OCI-LY3 (cell line): ENCODE measurements at regions not wholly inside any gene's neighbourhood (a gene's known extent, or its start where the extent isn't known, plus 50 kb on each side); places are given as distances from the start of the nearest gene placed in this dataset.

Experiments
- H2AFZ ChIP-seq: fragments of 200-600, 300-600 bp; shearing (Covaris generic); 2 replicates; pipeline ENCODE4 v1.6.0; 2014; ENCODE audit warnings: antibody characterized with exemption, low read depth, low read length
- H3K27ac ChIP-seq: fragments of 200-600, 300-600 bp; sonication (generic); 2 replicates; pipeline ENCODE4 v1.5.1; 2014; ENCODE audit warnings: mild to moderate bottlenecking, low read length, moderate library complexity, mixed read lengths
- H3K27me3 ChIP-seq: fragments of 200-600, 300-600 bp; sonication (generic); 2 replicates; pipeline ENCODE4 v1.6.1; 2014; ENCODE audit warnings: low read depth, low read length, mixed read lengths
- H3K36me3 ChIP-seq: fragments of 200-600, 300-600 bp; sonication (generic); replicated peaks from 2 replicates; pipeline ENCODE3; 2014; ENCODE audit warnings: low read depth, low read length, mixed read lengths
- H3K4me1 ChIP-seq: fragments of 300-600, 200-600 bp; sonication (generic); 2 replicates; pipeline ENCODE4 v1.6.1; 2014; ENCODE audit warnings: low read length, mixed read lengths
- H3K4me2 ChIP-seq: fragments of 200-600, 300-600 bp; sonication (generic); 2 replicates; pipeline ENCODE4 v1.6.1; 2014; ENCODE audit warnings: low read length, mixed read lengths
- H3K4me3 ChIP-seq: fragments of 300-600, 200-600 bp; sonication (generic); 2 replicates; pipeline ENCODE4 v1.5.1; 2014; ENCODE audit warnings: antibody characterized with exemption, mild to moderate bottlenecking, low read length, moderate library complexity
- H3K79me2 ChIP-seq: fragments of 300-600, 200-600 bp; shearing (Covaris generic); 2 replicates; pipeline ENCODE4 v1.6.1; 2014; ENCODE audit warnings: mild to moderate bottlenecking, low read length, mixed read lengths
- H3K9ac ChIP-seq: fragments of 300-600, 200-600 bp; shearing (Covaris generic); 2 replicates; pipeline ENCODE4 v1.6.0; 2014; ENCODE audit warnings: mild to moderate bottlenecking, low read length, moderate library complexity
- H3K9me3 ChIP-seq: fragments of 200-600, 300-600 bp; shearing (Covaris generic); 2 replicates; pipeline ENCODE4 v1.6.1; 2014; ENCODE audit warnings: low read length, mixed read lengths; ENCODE audit not compliant: insufficient read depth
- H4K20me1 ChIP-seq: fragments of 200-600, 300-600 bp; sonication (generic); 2 replicates; pipeline ENCODE4 v1.6.1; 2016; ENCODE audit warnings: low read length, mixed read lengths; ENCODE audit not compliant: insufficient read depth
- EZH2phosphoT487 ChIP-seq: fragments of 200-600 bp; shearing (Covaris generic); IDR thresholded peaks from 2 replicates; pipeline ENCODE4 v1.6.1; 2018; ENCODE audit warnings: antibody characterized with exemption, mixed run types, low read depth
- TF ChIP-seq, protein P1 (sequence below): fragments of 200-600, 300-600 bp; sonication (generic); IDR thresholded peaks from 2 replicates; pipeline ENCODE4 v1.5.1; 2014; ENCODE audit warnings: antibody characterized with exemption, low read length, low read depth

DNA sequence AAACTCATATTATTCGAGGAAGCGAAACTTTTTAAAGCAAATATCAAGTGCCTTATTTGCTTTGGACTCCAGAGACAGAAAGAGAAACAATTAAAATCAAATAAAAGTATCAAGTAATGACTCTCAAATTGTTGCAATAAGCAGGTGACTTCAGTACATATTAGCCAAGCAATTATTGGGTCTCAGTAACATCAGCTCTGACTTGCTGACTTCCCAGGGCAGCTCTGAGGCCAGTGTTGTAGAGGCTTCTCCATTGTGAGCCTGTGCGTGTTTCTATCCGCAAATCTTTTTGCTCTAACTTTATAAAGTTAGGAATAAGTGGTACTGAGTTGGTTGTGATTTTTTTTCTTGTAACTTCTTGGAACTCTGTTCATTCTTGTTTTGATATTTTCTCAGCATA lies 186.8 kb upstream of the PRLR start:
- Histone ChIP-seq H4K20me1 (no peaks in the 10 kb centered on the region), H3K4me3 (no peak overlapping the region), H3K27me3 (no peaks in the 10 kb centered on the region), H3K4me1 (peaks cover 7% of the 10 kb centered on the region), H2AFZ (no peak overlapping the region), H3K9ac (no peak overlapping the region), H3K36me3 (no peaks in the 10 kb centered on the region), H3K27ac (no peak overlapping the region), H3K9me3 (no peaks in the 10 kb centered on the region), H3K4me2 (no peak overlapping the region), H3K79me2 (no peaks in the 10 kb centered on the region)
- TF ChIP-seq EZH2phosphoT487 = no peak
- TF ChIP-seq, protein P1, sequence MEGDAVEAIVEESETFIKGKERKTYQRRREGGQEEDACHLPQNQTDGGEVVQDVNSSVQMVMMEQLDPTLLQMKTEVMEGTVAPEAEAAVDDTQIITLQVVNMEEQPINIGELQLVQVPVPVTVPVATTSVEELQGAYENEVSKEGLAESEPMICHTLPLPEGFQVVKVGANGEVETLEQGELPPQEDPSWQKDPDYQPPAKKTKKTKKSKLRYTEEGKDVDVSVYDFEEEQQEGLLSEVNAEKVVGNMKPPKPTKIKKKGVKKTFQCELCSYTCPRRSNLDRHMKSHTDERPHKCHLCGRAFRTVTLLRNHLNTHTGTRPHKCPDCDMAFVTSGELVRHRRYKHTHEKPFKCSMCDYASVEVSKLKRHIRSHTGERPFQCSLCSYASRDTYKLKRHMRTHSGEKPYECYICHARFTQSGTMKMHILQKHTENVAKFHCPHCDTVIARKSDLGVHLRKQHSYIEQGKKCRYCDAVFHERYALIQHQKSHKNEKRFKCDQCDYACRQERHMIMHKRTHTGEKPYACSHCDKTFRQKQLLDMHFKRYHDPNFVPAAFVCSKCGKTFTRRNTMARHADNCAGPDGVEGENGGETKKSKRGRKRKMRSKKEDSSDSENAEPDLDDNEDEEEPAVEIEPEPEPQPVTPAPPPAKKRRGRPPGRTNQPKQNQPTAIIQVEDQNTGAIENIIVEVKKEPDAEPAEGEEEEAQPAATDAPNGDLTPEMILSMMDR = no peak

DNA sequence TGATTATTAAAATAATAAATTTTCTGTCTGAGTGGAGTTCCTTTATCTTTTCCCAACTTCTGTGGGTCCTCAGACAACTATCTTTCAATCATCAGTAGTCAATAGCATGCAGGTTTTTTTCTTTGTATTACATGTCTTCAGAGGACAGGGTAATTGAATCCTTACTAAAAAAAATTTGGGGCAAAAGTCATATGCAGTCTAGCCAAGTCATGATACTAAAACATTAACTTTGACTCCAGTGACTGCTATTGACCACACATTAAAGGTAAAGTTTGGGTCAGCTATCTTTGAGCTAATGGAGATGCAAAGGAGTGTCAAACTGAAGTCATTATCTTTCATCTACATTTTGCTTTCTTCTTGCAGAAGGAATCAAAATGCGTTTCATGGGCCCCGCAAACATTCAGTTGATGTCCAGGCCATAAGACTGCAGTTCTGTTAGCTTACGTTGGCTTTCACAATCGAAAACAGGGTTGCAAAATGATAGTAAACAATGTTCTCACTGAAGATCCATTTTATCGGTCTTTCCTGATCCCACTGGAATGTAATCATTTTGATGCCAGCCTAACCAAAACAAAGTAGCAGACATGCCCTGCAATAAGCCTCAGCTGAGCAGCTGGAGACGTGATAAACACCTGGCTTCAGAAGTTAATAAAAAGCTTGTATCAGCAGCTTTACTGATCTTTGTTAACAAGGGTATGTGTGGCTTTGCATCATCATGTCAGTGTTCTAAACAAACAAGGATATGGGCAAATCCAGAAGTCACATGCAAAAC lies 186.1 kb upstream of the PRLR start:
- no peaks in the 10 kb centered on the region for H3K36me3 ChIP-seq
- no peak overlapping the region for H3K9ac ChIP-seq
- no peak overlapping the region for H3K4me3 ChIP-seq
- no peak overlapping the region for H3K4me2 ChIP-seq
- no peaks in the 10 kb centered on the region for H4K20me1 ChIP-seq
- no peaks in the 10 kb centered on the region for H3K9me3 ChIP-seq
- no peaks in the 10 kb centered on the region for H3K27me3 ChIP-seq
- H3K27ac ChIP-seq = no peak overlapping the region
- no peak for TF ChIP-seq EZH2phosphoT487
- TF ChIP-seq, protein P1 = no peak
- no peaks in the 10 kb centered on the region for H3K79me2 ChIP-seq
- no peak overlapping the region for H2AFZ ChIP-seq
- H3K4me1 ChIP-seq = peaks cover 7% of the 10 kb centered on the region

- Histone ChIP-seq H3K36me3 (no peaks in the 10 kb centered on the region), H4K20me1 (no peaks in the 10 kb centered on the region), H3K4me3 (no peak overlapping the region), H3K9me3 (no peaks in the 10 kb centered on the region), H2AFZ (no peak overlapping the region), H3K4me2 (no peak overlapping the region), H3K27ac (no peak overlapping the region), H3K9ac (no peak overlapping the region), H3K27me3 (no peaks in the 10 kb centered on the region), H3K79me2 (no peaks in the 10 kb centered on the region), H3K4me1 (peaks cover 7% of the 10 kb centered on the region)
- TF ChIP-seq, protein P1 = no peak
- no peak for TF ChIP-seq EZH2phosphoT487
Measured at GRCh38 chr5:35415309-35415708, 185.0 kb upstream of the PRLR start.

- Histone ChIP-seq H3K4me1 (no peaks in the 10 kb centered on the region), H3K4me3 (no peak overlapping the region), H3K79me2 (no peaks in the 10 kb centered on the region), H2AFZ (no peak overlapping the region), H3K9ac (no peak overlapping the region), H4K20me1 (no peaks in the 10 kb centered on the region), H3K36me3 (no peaks in the 10 kb centered on the region), H3K27ac (no peak overlapping the region), H3K4me2 (no peak overlapping the region), H3K9me3 (no peaks in the 10 kb centered on the region), H3K27me3 (no peaks in the 10 kb centered on the region)
- TF ChIP-seq, protein P1 = no peak
- no peak for TF ChIP-seq EZH2phosphoT487
Measured at GRCh38 chr5:35409361-35409760, 179.1 kb upstream of the PRLR start.
